ENCODE measurements at regions not wholly inside any gene's neighbourhood (a gene's known extent, or its start where the extent isn't known, plus 50 kb on each side); places are given as distances from the start of the nearest gene placed in this dataset.
"Not testable (repeated sequence)": the region's sequence is repeated elsewhere in the genome, so short reads cannot be mapped to it uniquely, and the experiment has no call there.

- DNase-seq, result no peak
Measured at GRCh38 chr1:29948581-29948980, 712.3 kb downstream of the PTPRU start.

DNA sequence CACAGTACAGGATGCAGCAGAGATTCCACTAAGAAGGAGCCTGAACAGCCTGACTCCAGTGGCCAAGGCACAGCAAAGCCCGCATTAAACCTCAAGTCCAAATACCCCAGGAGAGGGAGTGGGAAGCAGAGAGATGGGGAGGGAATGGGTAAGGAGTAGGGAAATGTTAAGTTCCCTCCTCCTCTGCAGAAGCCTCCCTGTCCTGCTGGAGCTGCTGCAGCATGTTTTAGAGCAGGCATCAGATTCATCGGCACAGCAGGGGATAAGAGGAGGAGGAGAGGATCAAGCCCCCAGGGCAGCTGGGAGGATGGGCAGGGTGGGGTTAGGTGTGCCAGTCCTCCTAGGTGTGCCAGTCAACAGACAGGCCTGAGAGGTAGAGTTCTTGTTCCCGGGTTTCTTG lies 709.7 kb downstream of the PTPRU start:
- no peak for DNase-seq

GRCh38 chr1:29945426-29945825 lies 709.1 kb downstream of the PTPRU start:
- DNase-seq, result no peak

GRCh38 chr1:29944253-29944905 lies 708.1 kb downstream of the PTPRU start:
- no peak for DNase-seq

GRCh38 chr1:29943034-29943433 lies 706.7 kb downstream of the PTPRU start:
- no peak for DNase-seq

GRCh38 chr1:29939079-29939478 lies 702.8 kb downstream of the PTPRU start:
- DNase-seq, result no peak

- no peak for DNase-seq
Measured at GRCh38 chr1:29937356-29937755, 701.0 kb downstream of the PTPRU start.

DNA sequence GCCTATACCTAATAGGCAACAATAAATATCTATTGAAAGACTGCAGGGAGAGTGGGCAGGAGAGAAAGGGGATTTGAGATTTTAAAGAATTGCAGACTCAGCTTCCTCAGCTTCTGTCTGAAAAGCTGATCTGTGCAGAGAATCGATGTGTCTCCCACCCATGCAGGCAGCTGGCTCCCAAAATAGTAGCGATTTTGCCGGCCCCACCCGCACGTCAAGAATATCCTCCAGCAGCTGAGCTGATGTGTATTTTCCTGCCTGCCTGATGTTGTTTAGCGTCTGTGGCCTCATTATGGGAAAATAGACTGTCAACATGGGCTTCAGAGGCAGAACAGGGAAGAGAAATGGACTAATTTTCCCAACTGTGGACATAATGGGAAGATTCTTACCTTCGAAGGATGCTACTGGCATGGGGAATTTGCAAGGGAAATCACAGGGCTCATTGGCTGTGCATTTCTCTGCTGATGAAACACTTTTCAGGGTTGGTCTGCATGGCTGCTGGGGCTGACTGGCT lies 699.8 kb downstream of the PTPRU start:
- DNase-seq, result no peak

GRCh38 chr1:29934255-29934772 lies 698.0 kb downstream of the PTPRU start:
- DNase-seq, result no peak

GRCh38 chr1:29933067-29933466 lies 696.7 kb downstream of the PTPRU start:
- no peak for DNase-seq

- DNase-seq, result no peak
Measured at GRCh38 chr1:29932626-29933025, 696.3 kb downstream of the PTPRU start.

GRCh38 chr1:29931477-29932175 lies 695.3 kb downstream of the PTPRU start:
- DNase-seq, result no peak

DNA sequence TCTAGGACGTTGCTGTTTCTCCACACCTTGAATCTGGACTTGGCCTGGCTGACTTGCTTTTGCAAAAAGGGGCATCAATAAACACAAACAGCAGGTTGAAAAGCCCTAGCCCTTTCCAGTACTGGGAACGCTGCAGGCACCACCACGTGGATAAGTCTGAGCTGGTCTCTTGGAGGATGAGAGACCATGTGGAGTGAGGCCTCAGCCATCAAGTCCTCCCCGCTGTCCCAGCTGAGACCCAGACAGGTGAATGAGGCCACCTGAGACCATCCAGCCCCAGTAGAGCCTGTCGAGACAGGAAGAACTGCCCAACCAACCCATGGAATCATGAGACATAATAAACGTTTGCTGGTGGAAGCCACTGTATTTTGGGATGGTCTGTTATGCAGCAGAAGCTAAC lies 688.7 kb downstream of the PTPRU start:
- DNase-seq, result no peak

DNA sequence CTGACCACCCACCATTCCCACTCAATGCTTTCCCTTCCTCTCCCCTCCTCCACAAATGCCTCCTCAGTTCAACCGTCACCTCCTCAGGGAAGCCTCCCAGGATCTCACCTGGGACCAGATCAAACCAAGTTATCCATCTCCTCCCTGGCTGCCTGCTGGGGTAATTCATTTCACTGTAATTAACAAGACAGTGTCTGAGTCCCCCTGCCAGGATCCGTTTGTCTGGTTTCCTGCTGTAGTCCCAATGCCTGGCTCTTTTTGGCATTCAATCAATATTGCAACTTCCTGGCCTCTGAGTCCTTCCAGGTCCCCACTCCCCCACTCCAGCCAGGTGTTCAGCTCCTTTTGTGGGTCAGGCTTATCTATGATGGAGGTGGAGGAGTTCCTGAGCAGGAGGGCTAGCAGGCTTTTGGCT lies 687.7 kb downstream of the PTPRU start:
- DNase-seq, result no peak

DNA sequence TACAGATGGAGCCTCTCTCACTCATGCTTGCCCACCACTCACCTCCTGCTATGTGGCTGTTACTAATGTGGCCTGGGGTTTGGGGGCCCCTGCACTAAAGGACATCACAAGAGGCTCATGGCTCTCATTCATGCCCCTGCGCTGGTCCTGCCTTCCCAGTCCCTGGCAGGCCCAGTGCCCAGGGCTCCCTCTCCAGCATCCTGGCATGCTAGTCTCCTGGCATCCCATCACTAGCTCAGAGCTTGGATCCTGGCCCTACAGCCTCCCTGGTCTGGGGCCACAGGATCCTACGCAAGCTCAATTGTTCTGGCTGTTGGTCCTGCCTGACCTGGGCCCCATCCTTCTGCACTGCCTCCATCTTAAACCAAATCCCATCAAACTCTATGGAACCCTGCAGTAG lies 685.4 kb downstream of the PTPRU start:
- no peak for DNase-seq

GRCh38 chr1:29920784-29921183 lies 684.5 kb downstream of the PTPRU start:
- no peak for DNase-seq

DNA sequence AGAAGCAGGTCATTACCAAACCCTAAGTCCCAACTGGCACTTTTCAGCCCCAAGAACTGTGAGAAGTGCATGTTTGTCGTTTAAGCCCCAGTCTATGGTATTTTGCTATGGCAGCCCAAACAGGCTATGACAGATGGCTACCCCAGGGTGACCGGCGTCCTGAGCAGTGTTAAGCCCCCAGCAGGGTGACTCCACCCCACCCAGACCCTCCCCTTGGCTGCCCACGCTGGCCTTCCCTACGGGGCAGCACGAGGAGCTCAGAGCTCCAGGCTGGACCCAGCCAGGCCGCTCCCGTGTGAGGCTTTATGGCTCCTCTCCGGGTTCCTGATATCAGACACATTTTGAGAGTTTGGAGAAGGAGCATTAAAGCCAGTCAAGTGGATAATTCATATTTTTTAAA lies 684.0 kb downstream of the PTPRU start:
- no peak for DNase-seq

GRCh38 chr1:29919041-29919440 lies 682.7 kb downstream of the PTPRU start:
- DNase-seq, result not testable (repeated sequence)

GRCh38 chr1:29916656-29917369 lies 680.5 kb downstream of the PTPRU start:
- no peak for DNase-seq

DNA sequence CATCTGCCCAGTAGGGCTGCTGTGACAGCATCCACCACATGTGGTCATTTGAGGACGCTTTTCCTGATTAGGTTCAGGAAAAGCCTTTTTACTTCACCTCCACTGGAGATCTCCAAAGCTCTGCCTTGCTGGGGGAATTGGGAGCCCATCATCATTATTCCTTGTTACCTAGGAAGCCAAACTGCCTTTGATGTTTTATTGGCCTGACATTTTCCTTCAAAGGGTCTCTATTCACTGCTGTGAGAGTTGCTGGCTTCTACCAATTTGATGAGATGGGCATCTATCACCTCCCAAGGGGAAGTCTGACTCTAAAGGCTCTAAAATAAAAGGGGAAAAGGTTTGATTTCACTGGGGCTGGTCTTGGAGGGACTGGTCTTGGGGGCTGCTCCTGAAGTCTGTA lies 678.6 kb downstream of the PTPRU start:
- no peak for DNase-seq

GRCh38 chr1:29912425-29912824 lies 676.1 kb downstream of the PTPRU start:
- DNase-seq, result no peak

DNA sequence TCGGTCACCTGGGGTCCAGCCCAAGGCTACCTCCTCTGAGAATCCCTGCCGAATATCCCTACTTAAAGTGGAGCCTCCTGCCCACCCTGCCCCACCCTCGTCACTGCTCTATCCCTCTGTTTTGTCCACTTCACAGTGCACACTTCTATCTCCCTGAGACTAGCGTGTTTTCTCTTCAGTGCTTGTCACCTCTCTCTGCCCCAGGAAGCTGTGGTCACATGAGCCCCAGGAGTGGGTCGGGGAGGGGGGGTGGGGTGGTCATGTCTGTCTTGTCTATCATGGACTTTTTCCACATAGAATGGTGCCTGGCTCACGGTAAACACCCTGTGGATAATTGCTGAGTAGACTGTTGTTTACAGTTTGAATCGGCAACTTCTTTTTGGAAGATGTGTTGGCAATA lies 673.6 kb downstream of the PTPRU start:
- DNase-seq, result no peak

- DNase-seq, result no peak
Measured at GRCh38 chr1:29907596-29907995, 671.3 kb downstream of the PTPRU start.

GRCh38 chr1:29906927-29907326 lies 670.6 kb downstream of the PTPRU start:
- DNase-seq, result no peak

Data from CD4-positive, alpha-beta T cell treated with Interleukin-21 for 1 hour (primary cell).